Calu3 (cell line): ENCODE measurements at regions not wholly inside any gene's neighbourhood (a gene's known extent, or its start where the extent isn't known, plus 50 kb on each side); places are given as distances from the start of the nearest gene placed in this dataset.

ENCODE experiments used
- BruUV-seq: library from RNA; stranded (reverse); fragments of 400-500 nt; replicated peaks from 2 replicates; lab custom pipeline; 2021; lab: Mats Ljungman, UMichigan
- CTCF ChIA-PET: fragments of 300-600 bp; sonication (Branson Sonifier 250); formaldehyde crosslinking; loops from one replicate; lab custom pipeline; 2022; ENCODE audit warnings: antibody characterized with exemption; lab: Charles Lee
- DNase-seq: peaks from one replicate; pipeline ENCODE4 v3.0.0; 2022
- H3K27ac Mint-ChIP-seq: one replicate; pipeline ENCODE4 v1.8.0; 2022; ENCODE audit warnings: mixed read lengths; ENCODE audit not compliant: unreplicated experiment
- H3K27me3 Mint-ChIP-seq: one replicate; pipeline ENCODE4 v1.8.0; 2022; ENCODE audit warnings: mixed read lengths; ENCODE audit not compliant: unreplicated experiment
- H3K36me3 Mint-ChIP-seq: one replicate; pipeline ENCODE4 v1.8.0; 2022; ENCODE audit warnings: mild to moderate bottlenecking, moderate library complexity, mixed read lengths; ENCODE audit not compliant: insufficient read depth, unreplicated experiment
- H3K4me1 Mint-ChIP-seq: one replicate; pipeline ENCODE4 v1.8.0; 2022; ENCODE audit warnings: mild to moderate bottlenecking, low read depth, mixed read lengths; ENCODE audit not compliant: unreplicated experiment
- H3K4me3 Mint-ChIP-seq: one replicate; pipeline ENCODE4 v1.8.0; 2022; ENCODE audit warnings: mild to moderate bottlenecking, low read depth, moderate library complexity, mixed read lengths; ENCODE audit not compliant: unreplicated experiment
- H3K9me3 Mint-ChIP-seq: one replicate; pipeline ENCODE4 v1.8.0; 2022; ENCODE audit warnings: low read depth, mixed read lengths; ENCODE audit not compliant: unreplicated experiment
- intact Hi-C: fragments of 100-400 bp; cut with micrococcal nuclease; formaldehyde crosslinking; loops from one replicate; pipeline ENCODE4 v1.10.0; 2022; ENCODE audit not compliant: unreplicated experiment
- TF ChIP-seq, protein P1 (sequence below): fragments of 200-600 bp; IDR thresholded peaks from one replicate; pipeline ENCODE4 v1.8.0; 2022; ENCODE audit warnings: antibody characterized with exemption; ENCODE audit not compliant: unreplicated experiment

DNA sequence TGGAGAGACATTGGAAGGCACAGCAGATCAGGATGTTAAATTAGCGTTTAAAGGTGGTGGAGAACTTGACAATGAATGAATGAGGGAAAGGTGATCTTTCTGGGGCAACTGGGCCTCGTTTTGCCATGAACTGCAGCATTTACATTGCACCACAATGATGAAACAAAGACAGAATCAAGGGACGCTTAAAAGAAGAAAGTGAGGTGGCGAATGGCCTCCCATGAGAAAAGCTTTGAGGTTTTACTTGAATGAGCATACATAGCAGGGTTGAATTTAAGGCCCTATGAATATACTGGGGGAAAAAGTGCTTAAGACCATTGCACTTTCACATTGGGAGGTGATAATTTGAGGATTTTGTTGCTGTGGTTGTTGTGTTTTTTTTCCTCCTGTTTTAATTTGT, 476.4 kb downstream of the ISL1 start:
- DNase-seq = no peak
- Mint-ChIP-seq H3K36me3 (no peaks in the 10 kb centered on the region), H3K27ac (peak overlapping the region; percentile 24), H3K9me3 (no peaks in the 10 kb centered on the region), H3K27me3 (no peaks in the 10 kb centered on the region), H3K4me3 (no peak overlapping the region), H3K4me1 (peaks cover 8% of the 10 kb centered on the region)
- BruUV-seq = no TSS peak
- CTCF ChIA-PET = no interaction called here
- intact Hi-C loops = no loop called here
- TF ChIP-seq, protein P1, sequence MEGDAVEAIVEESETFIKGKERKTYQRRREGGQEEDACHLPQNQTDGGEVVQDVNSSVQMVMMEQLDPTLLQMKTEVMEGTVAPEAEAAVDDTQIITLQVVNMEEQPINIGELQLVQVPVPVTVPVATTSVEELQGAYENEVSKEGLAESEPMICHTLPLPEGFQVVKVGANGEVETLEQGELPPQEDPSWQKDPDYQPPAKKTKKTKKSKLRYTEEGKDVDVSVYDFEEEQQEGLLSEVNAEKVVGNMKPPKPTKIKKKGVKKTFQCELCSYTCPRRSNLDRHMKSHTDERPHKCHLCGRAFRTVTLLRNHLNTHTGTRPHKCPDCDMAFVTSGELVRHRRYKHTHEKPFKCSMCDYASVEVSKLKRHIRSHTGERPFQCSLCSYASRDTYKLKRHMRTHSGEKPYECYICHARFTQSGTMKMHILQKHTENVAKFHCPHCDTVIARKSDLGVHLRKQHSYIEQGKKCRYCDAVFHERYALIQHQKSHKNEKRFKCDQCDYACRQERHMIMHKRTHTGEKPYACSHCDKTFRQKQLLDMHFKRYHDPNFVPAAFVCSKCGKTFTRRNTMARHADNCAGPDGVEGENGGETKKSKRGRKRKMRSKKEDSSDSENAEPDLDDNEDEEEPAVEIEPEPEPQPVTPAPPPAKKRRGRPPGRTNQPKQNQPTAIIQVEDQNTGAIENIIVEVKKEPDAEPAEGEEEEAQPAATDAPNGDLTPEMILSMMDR = no peak

DNA sequence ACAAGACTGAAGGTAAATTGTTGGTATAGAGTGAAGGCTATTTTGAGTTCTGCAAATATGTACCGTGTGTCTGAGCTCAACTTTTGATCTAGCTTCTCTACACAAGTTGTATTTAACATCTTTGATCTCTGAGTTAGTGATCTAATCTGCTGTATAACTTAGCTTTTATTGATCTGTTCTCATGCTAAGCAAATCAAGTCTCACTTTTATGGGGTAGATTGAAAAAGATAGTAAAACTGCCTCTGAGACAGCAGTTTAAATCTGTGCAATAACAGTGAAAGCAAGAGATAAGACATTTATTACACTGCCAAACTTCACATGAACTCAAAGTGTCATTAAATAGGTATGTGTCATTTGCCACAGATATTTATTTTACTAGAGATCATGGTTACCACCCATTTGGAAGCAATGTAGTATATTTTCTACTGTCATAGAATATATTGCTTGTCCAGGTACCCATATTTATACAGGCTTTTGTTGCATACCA, 477.3 kb downstream of the ISL1 start:
- H3K9me3 Mint-ChIP-seq = no peaks in the 10 kb centered on the region
- no peak for DNase-seq
- peak overlapping the region; percentile 47 for H3K27ac Mint-ChIP-seq
- H3K27me3 Mint-ChIP-seq = no peaks in the 10 kb centered on the region
- intact Hi-C loops = no loop called here
- CTCF ChIA-PET = no interaction called here
- no peak overlapping the region for H3K4me3 Mint-ChIP-seq
- peaks cover 8% of the 10 kb centered on the region for H3K4me1 Mint-ChIP-seq
- no TSS peak for BruUV-seq
- no peaks in the 10 kb centered on the region for H3K36me3 Mint-ChIP-seq
- TF ChIP-seq, protein P1 = no peak

DNA sequence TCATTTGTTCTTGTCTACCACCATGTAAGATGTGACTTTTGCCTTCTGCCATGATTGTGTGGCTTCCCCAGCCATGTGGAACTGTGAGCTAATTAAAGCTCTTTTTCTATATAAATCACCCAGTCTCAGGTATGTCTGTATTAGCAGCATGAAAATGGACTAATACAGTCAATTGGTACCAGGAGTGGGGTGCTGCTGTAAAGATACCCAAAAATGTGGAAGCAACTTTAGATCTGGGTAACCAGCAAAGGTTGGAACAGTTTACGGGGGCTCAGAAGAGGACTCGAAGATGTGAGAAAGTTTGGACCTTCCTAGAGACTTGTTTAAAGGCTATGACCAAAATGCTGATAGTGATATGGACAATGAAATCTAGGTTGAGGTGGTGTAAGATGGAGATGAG, 488.9 kb downstream of the ISL1 start:
- no TSS peak for BruUV-seq
- TF ChIP-seq, protein P1 = no peak
- no peak for DNase-seq
- Mint-ChIP-seq H3K4me3 (no peak overlapping the region), H3K27me3 (no peaks in the 10 kb centered on the region), H3K27ac (no peak overlapping the region), H3K36me3 (no peaks in the 10 kb centered on the region), H3K4me1 (no peaks in the 10 kb centered on the region), H3K9me3 (peaks cover 7% of the 10 kb centered on the region)
- intact Hi-C loops = no loop called here
- CTCF ChIA-PET = no interaction called here

DNA sequence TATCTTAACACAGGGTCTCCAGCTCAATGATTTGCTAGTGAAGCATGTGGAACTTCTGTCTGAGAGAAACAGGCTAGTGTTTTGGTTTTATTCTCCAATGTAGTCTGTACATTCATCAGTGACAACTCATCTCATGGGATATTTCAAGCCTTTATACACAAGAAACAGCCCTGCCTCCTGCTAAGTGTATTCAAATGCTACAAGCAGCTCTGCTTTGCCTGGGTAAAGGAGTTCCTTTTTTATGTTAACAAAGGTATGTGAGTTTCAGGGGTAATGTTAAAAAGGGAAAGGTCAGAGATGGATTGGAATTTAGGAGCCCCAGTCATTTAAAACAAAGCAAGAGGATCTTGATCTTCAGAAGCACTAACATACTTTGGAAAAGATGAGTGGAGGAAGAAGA, 498.7 kb downstream of the ISL1 start:
- Mint-ChIP-seq H3K9me3 (no peaks in the 10 kb centered on the region), H3K36me3 (no peaks in the 10 kb centered on the region), H3K4me1 (no peaks in the 10 kb centered on the region), H3K27me3 (no peaks in the 10 kb centered on the region), H3K4me3 (no peak overlapping the region), H3K27ac (no peak overlapping the region)
- BruUV-seq = no TSS peak
- DNase-seq = no peak
- intact Hi-C loops = no loop called here
- TF ChIP-seq, protein P1 = no peak
- CTCF ChIA-PET = no interaction called here
